ENCODE measurements at regions not wholly inside any gene's neighbourhood (a gene's known extent, or its start where the extent isn't known, plus 50 kb on each side); places are given as distances from the start of the nearest gene placed in this dataset.
A peak's percentile ranks its signal among the peaks of the same experiment; 100 is the strongest.

DNA sequence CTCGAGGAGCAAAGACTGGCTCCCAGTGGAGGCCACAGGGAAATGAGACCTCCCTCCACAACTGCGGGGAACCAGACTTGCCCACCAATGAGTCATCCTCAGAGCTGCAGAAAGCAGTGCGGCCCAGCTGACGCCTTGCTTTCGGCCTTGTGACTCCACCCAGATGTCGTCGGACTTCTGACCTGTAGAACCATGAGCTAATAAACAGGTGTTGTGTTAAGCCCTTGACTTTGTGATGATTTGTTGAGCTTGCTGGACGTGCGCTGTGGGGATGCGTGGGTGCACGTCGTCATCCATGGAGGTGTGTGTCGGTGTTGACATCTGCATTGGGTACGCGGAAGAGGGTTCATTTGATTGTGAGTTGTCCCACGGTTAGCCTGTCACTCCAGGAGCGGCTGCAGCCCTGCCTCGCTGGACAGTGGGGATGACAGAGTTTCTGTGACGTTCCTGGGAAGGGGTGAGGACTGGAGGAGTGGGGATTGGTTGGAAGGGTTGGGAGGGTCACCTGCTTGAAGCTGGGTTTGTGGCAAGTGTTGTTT is 154.1 kb downstream of the SH3BP4 start:
- in situ Hi-C loops (cut with HindIII; ENCODE audit: low pct_unique_long_range_greater_than_20kb, low sequenced_read_pairs) (loop anchor here (25.0 kb wide), 1 partner anchor 569 kb away; no protein-coding TSS in a partner anchor), intact Hi-C loops (cut with micrococcal nuclease; ENCODE audit: unreplicated experiment) (loop anchor here (5.0 kb wide), 2 partner anchors 224 to 1249 kb away; no protein-coding TSS in a partner anchor)
- ChIA-PET CTCF (no interaction called here), POLR2A (no interaction called here)
- no peak for TF ChIP-seq SIN3A (IDR thresholded peaks at IDR 0.05; ENCODE audit: borderline replicate concordance, insufficient read depth, low read depth, low read length)
- TF ChIP-seq POLR2AphosphoS5 (IDR thresholded peaks at IDR 0.05; ENCODE audit: low read depth, low read length): no peak
- no peak for TF ChIP-seq TCF7L2 (IDR thresholded peaks at IDR 0.05; ENCODE audit: low read depth, low read length)
- TF ChIP-seq REST (IDR thresholded peaks at IDR 0.05; ENCODE audit: insufficient read depth in 1 of 2, low read depth in 2 of 2, low read length in 1 of 2): no peak
- TF ChIP-seq CTCF (IDR thresholded peaks at IDR 0.05): no peak
- no peaks in the 10 kb centered on the region for H3K36me3 ChIP-seq (ENCODE audit: control insufficient read depth, insufficient read depth, low read length)
- no peaks in the 10 kb centered on the region for H3K9me3 ChIP-seq (ENCODE audit: control insufficient read depth, insufficient read depth, low read depth, low read length)
- H3K4me1 ChIP-seq (ENCODE audit: control insufficient read depth, insufficient read depth, low read length): peaks cover 10% of the 10 kb centered on the region
- ATAC-seq (no peak), DNase-seq (ENCODE audit: low read depth, low spot score) (no peak)
- no peak overlapping the region for H3K4me3 ChIP-seq (ENCODE audit: low read depth in 2 of 2, low read length in 2 of 2)
- H3K27ac ChIP-seq (ENCODE audit: low read length): peak overlapping the region; percentile 59; the same call in 1 of the 2 replicates
- BruUV-seq (replicated peaks): no TSS peak
- no peaks in the 10 kb centered on the region for H3K27me3 ChIP-seq (ENCODE audit: control insufficient read depth, insufficient read depth, low read length)

DNA sequence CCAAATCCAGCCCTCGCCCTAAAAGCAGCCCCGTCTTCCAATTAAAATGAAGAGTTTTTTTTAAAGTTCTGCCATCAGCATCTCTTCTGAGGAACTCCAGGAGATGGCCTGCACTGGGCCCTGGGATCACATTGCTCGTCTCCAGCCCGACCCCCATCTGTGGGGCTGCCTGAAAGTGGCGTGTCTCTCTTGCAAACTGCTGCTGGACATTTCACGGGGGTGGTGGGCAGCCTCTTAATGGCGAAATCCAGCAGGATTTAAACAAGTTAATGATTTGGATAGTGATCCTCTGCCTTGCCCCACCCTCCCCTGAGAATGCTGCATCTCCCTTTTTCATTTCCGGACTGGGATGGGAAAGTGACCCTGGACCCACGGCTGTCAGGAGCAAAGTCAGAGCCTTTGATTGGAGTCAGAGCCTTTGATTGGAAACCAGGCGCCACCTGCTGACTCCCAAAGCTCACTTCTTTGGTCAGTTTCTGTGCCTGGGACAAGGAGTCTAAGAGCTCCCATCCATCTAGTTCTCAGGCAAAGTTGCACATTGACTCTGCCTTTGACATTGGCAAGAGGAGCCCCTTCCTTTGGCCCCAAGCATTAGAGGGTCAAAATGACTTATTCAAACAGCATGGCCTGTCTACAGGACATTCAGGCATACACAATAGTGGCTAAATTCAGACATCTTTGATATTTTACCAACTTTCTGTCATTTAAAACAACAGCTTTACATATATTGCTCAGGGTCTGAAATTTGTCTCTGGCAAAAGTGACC is 155.2 kb downstream of the SH3BP4 start:
- TF ChIP-seq CTCF (IDR thresholded peaks at IDR 0.05) (peak; percentile 86), REST (IDR thresholded peaks at IDR 0.05; ENCODE audit: insufficient read depth in 1 of 2, low read depth in 2 of 2, low read length in 1 of 2) (no peak; a peak in 1 of 4 replicates)
- BruUV-seq (replicated peaks): no TSS peak
- peaks cover 10% of the 10 kb centered on the region for H3K4me1 ChIP-seq (ENCODE audit: control insufficient read depth, insufficient read depth, low read length)
- no peaks in the 10 kb centered on the region for H3K36me3 ChIP-seq (ENCODE audit: control insufficient read depth, insufficient read depth, low read length)
- DNase-seq (ENCODE audit: low read depth, low spot score) (peak; percentile 27), ATAC-seq (peak; percentile 95)
- H3K27ac ChIP-seq (ENCODE audit: low read length): peak overlapping the region; percentile 59
- intact Hi-C loops (cut with micrococcal nuclease; ENCODE audit: unreplicated experiment) (loop anchor here (5.0 kb wide), 2 partner anchors 225 to 1250 kb away; no protein-coding TSS in a partner anchor), in situ Hi-C loops (cut with HindIII; ENCODE audit: low pct_unique_long_range_greater_than_20kb, low sequenced_read_pairs) (loop anchor here (25.0 kb wide), 1 partner anchor 570 kb away; no protein-coding TSS in a partner anchor)
- ChIA-PET CTCF (interaction anchor here (1.0 to 1.5 kb wide), 5 partner anchors 10 to 556 kb away, joined by 3 to 6 read pairs (median 5); no protein-coding TSS in a partner anchor), POLR2A (interaction anchor here (0.5 to 0.6 kb wide), 2 partner anchors 150 to 517 kb away, joined by 3 to 15 read pairs; no protein-coding TSS in a partner anchor)
- no peaks in the 10 kb centered on the region for H3K27me3 ChIP-seq (ENCODE audit: control insufficient read depth, insufficient read depth, low read length)
- no peaks in the 10 kb centered on the region for H3K9me3 ChIP-seq (ENCODE audit: control insufficient read depth, insufficient read depth, low read depth, low read length)
- H3K4me3 ChIP-seq (ENCODE audit: low read depth in 2 of 2, low read length in 2 of 2): no peak overlapping the region
